Chondrocyte (in vitro differentiated cells): ENCODE measurements at regions not wholly inside any gene's neighbourhood (a gene's known extent, or its start where the extent isn't known, plus 50 kb on each side); places are given as distances from the start of the nearest gene placed in this dataset.

Experiments used
- DNase-seq: peaks from one replicate; pipeline ENCODE4 v3.0.0; 2021; ENCODE audit warnings: mixed read lengths, low spot score
- H3K27ac Mint-ChIP-seq: one replicate; pipeline ENCODE4 v1.8.0; 2021; ENCODE audit warnings: mild to moderate bottlenecking, moderate library complexity, mixed read lengths; ENCODE audit not compliant: unreplicated experiment
- H3K27me3 Mint-ChIP-seq: 2 replicates; pipeline ENCODE4 v1.8.0; 2021; ENCODE audit warnings: low read depth, mixed read lengths
- H3K36me3 Mint-ChIP-seq: 2 replicates; pipeline ENCODE4 v1.8.0; 2021; ENCODE audit warnings: low read depth, mixed read lengths
- H3K4me1 Mint-ChIP-seq: 2 replicates; pipeline ENCODE4 v1.8.0; 2021; ENCODE audit warnings: low read depth, mild to moderate bottlenecking, mixed read lengths
- H3K4me3 Mint-ChIP-seq: one replicate; pipeline ENCODE4 v1.8.0; 2021; ENCODE audit warnings: mild to moderate bottlenecking, moderate library complexity, mixed read lengths; ENCODE audit not compliant: unreplicated experiment
- H3K9me3 Mint-ChIP-seq: 2 replicates; pipeline ENCODE4 v1.8.0; 2021; ENCODE audit warnings: low read depth, mixed read lengths
- CTCF ChIP-seq: fragments of 200-600 bp; sonication (generic); IDR thresholded peaks from 2 replicates; pipeline ENCODE4 v1.5.0; 2021; ENCODE audit warnings: antibody characterized with exemption, mild to moderate bottlenecking, moderate library complexity

GRCh38 chr16:73599870-73600269 is 551.9 kb upstream of the ZFHX3 start:
- peaks cover 3% of the 10 kb centered on the region for H3K4me1 Mint-ChIP-seq
- no peak for DNase-seq
- H3K27ac Mint-ChIP-seq: no peak overlapping the region
- no peaks in the 10 kb centered on the region for H3K9me3 Mint-ChIP-seq
- H3K4me3 Mint-ChIP-seq: no peak overlapping the region
- H3K36me3 Mint-ChIP-seq: no peaks in the 10 kb centered on the region
- no peak for TF ChIP-seq CTCF
- H3K27me3 Mint-ChIP-seq: no peaks in the 10 kb centered on the region

- Mint-ChIP-seq H3K27ac (no peak overlapping the region), H3K27me3 (peaks cover 1% of the 10 kb centered on the region), H3K4me1 (no peaks in the 10 kb centered on the region), H3K36me3 (no peaks in the 10 kb centered on the region), H3K9me3 (no peaks in the 10 kb centered on the region), H3K4me3 (no peak overlapping the region)
- no peak for DNase-seq
- TF ChIP-seq CTCF: no peak
These were observed 551.4 kb upstream of the ZFHX3 start for GRCh38 chr16:73599351-73599750.

DNA sequence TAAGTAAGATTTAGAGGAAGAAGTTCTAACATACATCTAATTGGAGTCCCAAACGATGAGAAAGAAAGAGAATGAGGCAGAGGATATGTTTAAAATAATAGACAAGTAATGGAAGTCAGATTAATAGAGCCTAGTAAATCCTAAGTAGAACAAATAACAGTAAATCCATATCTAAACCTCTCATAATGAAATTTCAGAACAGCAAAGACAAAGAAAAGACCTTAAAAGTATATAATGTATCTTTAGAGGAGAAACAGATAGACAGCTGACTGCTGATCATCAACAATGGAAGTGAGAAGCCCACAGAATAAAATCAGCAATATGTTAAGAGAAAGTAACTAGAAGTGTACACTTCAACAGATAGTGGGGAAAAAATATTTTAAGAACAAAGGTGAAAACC is 536.2 kb upstream of the ZFHX3 start:
- Mint-ChIP-seq H3K36me3 (peaks cover 6% of the 10 kb centered on the region), H3K27me3 (no peaks in the 10 kb centered on the region), H3K9me3 (peaks cover 19% of the 10 kb centered on the region), H3K4me1 (no peaks in the 10 kb centered on the region), H3K4me3 (no peak overlapping the region), H3K27ac (no peak overlapping the region)
- DNase-seq: no peak
- no peak for TF ChIP-seq CTCF

DNA sequence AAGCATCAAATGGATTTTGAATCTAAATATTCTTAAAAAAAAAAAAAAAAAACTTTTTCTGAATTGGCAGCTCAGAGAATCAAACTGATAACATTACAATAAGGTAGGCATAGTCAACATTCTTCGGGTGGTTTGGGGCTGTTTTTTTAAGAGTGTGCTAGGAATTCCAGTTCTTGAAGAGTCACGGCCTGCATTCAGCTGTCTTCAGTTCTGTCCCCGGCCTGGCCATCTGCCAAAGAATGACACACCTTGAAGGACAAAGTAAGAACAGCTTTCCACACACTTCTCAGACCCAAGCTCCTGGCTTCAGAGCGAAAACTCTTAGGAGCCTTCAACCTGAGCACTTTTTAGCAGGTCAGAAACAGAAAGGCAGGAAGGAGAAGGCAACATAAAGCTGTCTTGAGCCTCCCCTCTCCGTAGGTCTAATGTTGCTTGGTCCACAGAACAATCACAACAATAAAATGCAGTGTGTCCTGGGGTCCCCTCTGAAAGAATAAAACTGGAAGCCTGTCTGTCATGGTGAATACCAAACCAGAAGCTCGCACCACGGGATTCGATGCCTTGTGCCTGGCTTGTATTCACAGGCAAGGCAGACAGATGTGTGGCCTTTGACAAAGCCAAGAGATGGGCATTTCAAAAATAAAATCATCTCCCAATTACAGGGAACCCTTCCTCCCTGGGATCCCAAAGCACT is 524.4 kb upstream of the ZFHX3 start:
- H3K27me3 Mint-ChIP-seq: peaks cover 22% of the 10 kb centered on the region

DNA sequence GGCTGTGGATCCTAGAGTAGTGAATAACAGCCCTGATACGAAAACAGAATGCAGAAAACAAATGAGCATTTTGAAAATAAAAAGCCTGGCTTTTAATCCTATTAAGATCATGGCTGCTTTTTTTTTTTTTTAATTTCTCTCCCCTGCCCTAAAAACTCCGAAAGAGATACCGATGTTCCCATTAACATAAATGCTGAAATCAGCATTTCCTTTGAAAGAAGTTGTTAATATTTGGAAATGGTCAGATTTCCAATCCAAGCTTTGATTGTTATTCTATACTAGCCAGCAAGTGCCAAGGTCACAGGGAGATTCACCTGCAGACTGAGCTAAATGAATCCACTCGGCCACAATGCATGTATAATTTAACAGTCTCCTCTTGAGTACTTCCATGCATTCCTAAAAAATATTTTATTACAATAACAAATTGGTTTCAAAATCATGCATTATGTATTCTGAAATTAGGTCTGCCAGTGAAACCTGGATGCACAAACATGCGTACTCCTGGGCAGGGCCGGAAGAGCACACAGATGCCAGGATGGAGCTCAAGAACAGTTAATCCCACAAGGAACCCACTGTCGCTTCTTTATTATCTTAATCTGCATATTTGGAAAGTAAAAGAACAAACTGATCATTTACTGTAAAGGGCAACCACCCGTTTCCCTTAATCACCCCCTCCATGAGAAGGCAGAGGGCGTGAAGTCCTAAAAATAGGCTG is 521.5 kb upstream of the ZFHX3 start:
- Mint-ChIP-seq H3K4me3 (no peak overlapping the region), H3K27ac (no peak overlapping the region), H3K4me1 (peaks cover 11% of the 10 kb centered on the region), H3K27me3 (peaks cover 18% of the 10 kb centered on the region), H3K9me3 (no peaks in the 10 kb centered on the region), H3K36me3 (peaks cover 2% of the 10 kb centered on the region)
- DNase-seq: no peak
- no peak for TF ChIP-seq CTCF

More for the DNA sequence above, 524.4 kb upstream of the ZFHX3 start:
- Mint-ChIP-seq H3K4me3 (peak overlapping the region; percentile 38), H3K36me3 (peaks cover 5% of the 10 kb centered on the region), H3K9me3 (no peaks in the 10 kb centered on the region), H3K27ac (peak overlapping the region; percentile 59), H3K4me1 (peaks cover 11% of the 10 kb centered on the region)
- no peak for TF ChIP-seq CTCF
- DNase-seq: no peak
